ENCODE measurements at regions not wholly inside any gene's neighbourhood (a gene's known extent, or its start where the extent isn't known, plus 50 kb on each side); places are given as distances from the start of the nearest gene placed in this dataset.

DNA sequence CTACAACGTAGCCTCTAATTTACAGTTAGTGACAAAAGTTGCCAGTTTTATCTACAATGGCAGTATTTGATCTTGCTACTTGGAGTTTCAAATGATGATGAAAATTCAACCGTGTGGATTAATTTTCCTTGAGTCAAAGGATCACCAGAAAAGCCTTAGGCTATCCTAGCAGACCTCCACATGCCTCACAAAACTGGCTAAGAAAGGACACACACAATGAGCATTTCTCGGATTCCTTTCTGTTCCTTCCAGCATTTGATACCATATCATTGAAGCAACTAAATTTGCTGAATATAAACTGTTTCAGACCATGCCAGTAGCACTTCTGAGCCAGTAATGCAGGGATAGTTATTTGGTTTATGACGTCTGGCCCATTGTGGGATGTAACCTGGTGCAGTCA is 587.4 kb upstream of the MDFIC2 start:
- no peak for DNase-seq

DNA sequence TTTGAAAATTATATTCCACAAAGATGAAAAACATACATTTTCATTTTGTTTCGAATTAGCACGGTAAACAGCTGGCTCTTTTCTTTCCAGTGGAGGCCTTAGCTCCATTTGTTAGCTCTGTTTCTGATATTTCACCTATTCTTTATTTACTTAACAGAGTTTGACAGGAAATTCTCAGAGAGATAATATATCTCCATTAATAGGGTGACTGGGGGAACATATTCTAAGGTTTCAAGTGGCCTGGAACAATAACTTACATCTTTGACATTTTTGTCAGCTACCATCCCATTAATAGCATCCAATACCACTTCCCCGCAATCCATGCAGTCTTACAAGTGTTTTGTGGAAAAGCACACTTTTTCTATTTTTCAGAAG is 577.6 kb upstream of the MDFIC2 start:
- no peak for DNase-seq

- DNase-seq, result no peak
These were observed 577.0 kb upstream of the MDFIC2 start for GRCh38 chr3:70889162-70890019.

DNA sequence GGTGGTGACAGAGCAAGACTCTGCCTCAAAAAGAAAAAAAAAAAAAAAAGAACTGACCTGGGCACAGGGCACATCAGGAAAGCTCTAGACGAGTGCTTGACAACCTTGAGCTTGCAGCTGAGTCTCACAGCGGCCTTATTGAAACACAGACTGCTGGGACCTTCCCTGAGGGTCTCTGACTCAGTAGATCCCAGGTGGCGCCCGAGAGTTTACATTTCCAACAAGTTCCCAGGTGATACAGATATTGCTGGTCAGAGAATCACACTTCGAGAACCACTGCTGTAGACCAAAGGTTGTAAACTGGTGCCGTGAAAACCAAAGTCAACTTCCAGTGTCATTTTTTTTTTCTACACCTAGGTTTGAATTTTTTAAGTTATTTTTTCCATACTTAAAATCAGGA is 573.2 kb upstream of the MDFIC2 start:
- no peak for DNase-seq

DNA sequence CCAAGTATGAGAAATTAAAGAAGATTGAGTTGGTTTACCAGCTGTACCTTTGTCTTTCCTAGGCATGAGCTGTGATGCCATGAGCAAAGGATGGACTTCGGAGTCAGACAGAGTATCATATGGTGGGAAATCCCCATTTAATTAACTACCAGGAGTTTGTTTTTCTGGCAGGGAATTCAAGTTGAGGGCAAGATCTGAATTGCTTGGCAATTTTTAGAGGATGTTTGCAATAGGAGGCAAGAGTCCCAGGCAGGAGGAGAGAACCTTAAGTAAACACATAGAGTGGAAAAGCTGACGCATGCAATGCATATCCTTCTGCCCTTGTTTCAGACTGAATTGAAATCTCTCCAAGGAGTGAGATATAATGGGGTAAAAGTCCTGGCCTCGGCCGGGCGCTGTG is 569.7 kb upstream of the MDFIC2 start:
- no peak for DNase-seq

- no peak for DNase-seq
These were observed 568.0 kb upstream of the MDFIC2 start for GRCh38 chr3:70880421-70880820.

- DNase-seq, result no peak
These were observed 563.7 kb upstream of the MDFIC2 start for GRCh38 chr3:70876154-70876553.

DNA sequence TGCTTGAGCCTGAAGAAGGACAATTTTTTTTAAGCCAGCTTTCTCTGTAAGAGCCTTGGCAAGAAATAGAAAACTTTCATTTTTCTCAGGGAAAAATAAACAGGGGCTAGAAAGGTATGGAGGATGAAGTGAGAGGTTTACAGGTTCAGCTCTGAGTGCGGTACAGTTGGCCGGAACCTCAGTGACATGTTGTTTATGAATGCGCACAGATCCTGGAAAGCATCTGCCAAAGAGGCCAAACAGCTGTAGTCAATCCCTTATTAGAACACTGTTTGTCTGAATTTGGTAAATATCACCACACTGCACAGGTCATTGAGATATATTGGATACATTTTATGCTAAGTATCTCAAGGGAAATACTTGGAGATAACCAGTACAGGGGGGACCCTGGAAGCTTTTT is 561.8 kb upstream of the MDFIC2 start:
- DNase-seq, result no peak

- no peak for DNase-seq
These were observed 561.2 kb upstream of the MDFIC2 start for GRCh38 chr3:70873686-70874085.

- no peak for DNase-seq
These were observed 559.6 kb upstream of the MDFIC2 start for GRCh38 chr3:70871909-70872656.

DNA sequence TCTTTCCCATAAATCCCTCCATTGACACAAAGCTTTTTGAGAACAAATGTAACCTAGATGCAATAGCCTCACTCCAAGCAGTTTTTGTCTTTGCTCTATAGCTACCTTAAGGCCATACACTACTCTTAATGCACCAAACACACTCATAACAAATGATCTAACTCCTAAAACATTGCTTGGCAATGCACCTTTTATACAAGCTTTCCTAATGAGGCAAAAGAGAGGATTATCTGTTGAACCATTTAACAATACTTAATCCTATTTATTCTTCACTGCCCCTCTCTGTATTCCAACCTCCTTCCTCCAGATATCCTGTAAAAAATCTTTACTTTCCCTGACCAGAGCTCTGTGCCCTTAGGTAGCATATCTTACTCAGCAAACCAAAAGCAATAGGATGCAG is 558.1 kb upstream of the MDFIC2 start:
- no peak for DNase-seq

DNA sequence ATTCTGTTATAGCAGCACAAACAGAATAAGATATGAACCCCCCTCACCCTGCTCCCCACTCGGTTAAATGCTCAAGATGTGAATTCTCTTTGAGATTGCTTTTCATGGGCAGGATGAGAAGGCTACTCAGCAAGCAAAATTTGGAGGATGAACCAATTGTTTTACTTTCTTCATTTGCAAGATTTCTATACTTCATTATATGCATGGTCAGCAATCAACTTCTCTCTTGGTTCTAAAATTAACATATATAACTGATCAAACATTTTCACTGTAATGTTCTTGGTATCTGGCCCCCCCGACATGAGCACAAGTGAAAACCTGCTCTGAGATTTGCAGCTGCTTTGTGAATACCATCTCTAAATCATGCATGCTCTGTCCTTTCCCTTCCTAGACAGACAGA is 556.1 kb upstream of the MDFIC2 start:
- DNase-seq, result no peak

DNA sequence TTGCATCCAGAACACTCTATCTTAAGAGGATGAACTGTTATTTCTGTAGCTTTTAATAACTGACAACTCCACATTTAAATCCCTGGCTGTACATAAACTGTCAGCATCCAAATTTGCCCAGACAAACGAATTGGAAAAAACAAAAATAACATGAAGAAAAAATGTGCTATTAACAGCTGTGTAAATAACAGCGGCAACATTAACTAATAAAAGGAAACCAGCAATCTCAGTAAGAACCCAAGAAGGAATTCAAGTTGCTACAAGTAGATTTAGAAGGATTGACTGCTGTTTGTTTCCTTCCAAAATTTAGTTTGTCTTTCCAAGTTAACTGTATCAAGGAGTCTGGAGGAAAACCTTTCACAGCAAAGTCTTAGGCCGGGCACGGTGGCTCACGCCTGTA is 550.6 kb upstream of the MDFIC2 start:
- DNase-seq, result no peak

GRCh38 chr3:70861855-70862254 is 549.4 kb upstream of the MDFIC2 start:
- no peak for DNase-seq

DNA sequence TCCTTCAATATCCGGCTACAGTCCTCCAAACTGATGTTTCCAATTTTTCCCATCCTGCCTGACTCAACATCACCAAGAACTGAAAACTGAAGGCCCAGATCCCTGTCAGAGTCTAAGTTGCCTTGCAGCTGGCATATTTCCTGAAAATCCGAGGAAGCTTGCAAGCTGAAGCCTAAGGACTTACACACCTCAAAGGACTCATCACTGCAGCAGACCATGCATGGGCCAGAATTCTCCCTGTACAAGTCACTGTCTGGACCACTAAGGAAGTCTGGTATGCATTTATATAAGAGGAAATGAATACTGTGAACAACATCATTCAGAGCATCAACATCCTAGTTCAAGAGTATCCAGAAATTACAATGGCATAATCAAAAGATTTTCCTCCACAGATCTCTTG is 548.8 kb upstream of the MDFIC2 start:
- no peak for DNase-seq

- no peak for DNase-seq
These were observed 545.5 kb upstream of the MDFIC2 start for GRCh38 chr3:70857916-70858315.

GRCh38 chr3:70856414-70857162 is 544.1 kb upstream of the MDFIC2 start:
- DNase-seq, result no peak

- DNase-seq, result no peak
These were observed 542.7 kb upstream of the MDFIC2 start for GRCh38 chr3:70855149-70855548.

- DNase-seq, result no peak
These were observed 541.7 kb upstream of the MDFIC2 start for GRCh38 chr3:70854108-70854507.

- no peak for DNase-seq
These were observed 540.9 kb upstream of the MDFIC2 start for GRCh38 chr3:70853161-70853944.

DNA sequence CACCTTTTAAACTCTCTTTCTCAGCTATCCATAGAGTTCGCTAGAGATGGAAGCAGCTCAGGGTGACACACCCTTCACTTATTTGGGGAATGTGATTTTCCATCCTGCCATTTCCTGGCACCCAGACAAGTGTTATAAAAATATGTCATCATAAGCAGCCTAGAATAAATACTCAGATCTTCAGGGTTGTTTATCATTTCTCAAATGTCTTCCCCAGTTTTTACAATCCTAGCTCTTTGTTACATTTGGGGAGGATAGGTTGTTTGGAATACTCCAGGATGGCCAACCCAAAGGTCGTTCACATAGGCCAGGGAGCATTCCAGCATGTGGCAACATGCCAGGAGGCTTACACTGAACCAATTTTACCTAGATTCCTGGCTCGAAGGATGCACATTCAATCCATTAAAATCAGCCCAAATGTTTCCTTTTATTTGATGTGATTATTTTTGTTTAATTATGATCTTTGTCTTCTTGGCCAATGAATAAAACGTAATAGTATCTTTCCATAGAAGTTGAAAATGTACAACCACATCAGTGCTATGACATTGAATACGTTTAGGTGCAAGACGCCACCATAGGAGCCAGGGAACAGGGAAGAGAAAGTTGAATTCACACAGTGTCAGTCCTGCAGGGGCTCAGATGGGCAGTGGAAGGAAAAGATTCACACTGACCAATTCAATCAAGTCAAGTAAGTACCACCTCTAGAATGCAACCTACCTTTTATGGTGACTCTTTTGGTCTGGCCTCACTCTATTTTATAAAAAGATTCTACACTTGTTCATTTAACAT is 537.7 kb upstream of the MDFIC2 start:
- no peak for DNase-seq

All from NCI-H345 (cell line).